GM13977 (cell line): ENCODE measurements at regions not wholly inside any gene's neighbourhood (a gene's known extent, or its start where the extent isn't known, plus 50 kb on each side); places are given as distances from the start of the nearest gene placed in this dataset.

Experiments
- DNase-seq: peaks from one replicate; pipeline ENCODE4 v3.0.0; 2012; ENCODE audit warnings: low spot score
- CTCF ChIP-seq: IDR thresholded peaks from 2 replicates; pipeline ENCODE4 v1.5.1; 2012; ENCODE audit warnings: mild to moderate bottlenecking, control low read depth; ENCODE audit not compliant: insufficient read depth; ENCODE audit errors: extremely low read depth, missing control alignments
- in situ Hi-C: fragments of 300-500 bp; cut with MboI; formaldehyde crosslinking; loops from one replicate; pipeline ENCODE4 v1.12.0; 2022; ENCODE audit warnings: low sequenced_read_pairs, low pct_unique_long_range_greater_than_20kb, mixed read lengths, inconsistent platforms; ENCODE audit not compliant: unreplicated experiment

DNA sequence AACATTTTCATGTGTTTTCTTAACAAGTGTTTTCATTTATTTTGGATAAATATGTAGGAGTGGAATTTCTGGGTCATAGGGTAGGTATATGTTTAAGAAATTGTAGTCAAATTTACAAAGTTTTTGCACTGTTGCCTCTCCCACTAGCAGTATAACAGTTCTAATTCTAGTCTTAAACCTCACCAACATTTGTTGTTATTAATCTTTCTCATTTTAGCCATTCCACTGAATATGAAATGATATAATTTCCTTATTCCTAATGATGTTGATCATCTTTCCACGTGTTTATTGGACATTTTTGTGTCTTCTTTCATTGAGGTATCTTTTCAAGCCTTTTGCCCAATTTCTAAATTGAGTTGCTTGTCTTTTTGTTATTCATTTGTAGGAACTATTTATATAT lies 62.0 kb downstream of the C11orf91 start:
- no peak for DNase-seq
- no peak for TF ChIP-seq CTCF
- in situ Hi-C loops: no loop called here

DNA sequence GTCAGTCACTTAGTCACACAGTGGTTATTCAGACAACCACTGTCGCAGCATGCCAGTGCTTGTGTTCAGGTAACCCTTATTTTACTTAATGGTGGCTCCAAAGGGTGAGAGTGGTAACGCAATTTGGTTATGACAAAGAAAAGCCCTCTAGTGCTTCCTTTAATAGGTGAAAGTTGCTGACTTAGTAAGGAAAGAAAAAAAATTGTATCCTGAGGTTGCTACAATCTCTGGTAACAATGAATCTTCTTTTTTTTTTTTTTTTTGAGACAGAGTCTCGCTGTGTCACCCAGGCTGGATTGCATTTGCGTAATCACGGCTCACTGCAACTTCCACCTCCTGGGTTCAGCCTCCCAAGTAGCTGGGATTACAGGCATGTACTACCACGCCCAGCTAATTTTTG lies 64.5 kb downstream of the C11orf91 start:
- DNase-seq: no peak
- in situ Hi-C loops: no loop called here

DNA sequence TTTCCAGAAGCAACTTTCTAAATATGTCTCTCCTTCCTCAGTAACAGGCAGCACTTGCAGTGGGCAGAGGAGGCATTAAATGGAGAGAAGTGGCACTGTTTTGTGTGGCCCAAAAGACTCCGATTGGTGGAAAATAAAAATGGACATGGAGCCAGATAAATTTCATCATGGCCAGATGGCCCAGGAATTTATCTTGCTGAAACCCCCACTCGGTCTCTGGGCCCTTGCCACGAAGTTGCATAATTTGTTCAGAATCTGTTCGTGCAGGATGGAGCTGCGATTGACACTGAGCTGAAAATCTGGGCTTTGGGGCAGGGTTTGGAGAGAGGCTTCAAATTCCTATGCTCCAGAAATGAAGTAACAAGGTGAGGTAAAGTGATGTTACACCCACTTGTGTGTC lies 65.5 kb downstream of the C11orf91 start:
- in situ Hi-C loops: no loop called here
- no peak for TF ChIP-seq CTCF
- DNase-seq: no peak

More for the DNA sequence above, 64.5 kb downstream of the C11orf91 start:
- TF ChIP-seq CTCF: no peak

DNA sequence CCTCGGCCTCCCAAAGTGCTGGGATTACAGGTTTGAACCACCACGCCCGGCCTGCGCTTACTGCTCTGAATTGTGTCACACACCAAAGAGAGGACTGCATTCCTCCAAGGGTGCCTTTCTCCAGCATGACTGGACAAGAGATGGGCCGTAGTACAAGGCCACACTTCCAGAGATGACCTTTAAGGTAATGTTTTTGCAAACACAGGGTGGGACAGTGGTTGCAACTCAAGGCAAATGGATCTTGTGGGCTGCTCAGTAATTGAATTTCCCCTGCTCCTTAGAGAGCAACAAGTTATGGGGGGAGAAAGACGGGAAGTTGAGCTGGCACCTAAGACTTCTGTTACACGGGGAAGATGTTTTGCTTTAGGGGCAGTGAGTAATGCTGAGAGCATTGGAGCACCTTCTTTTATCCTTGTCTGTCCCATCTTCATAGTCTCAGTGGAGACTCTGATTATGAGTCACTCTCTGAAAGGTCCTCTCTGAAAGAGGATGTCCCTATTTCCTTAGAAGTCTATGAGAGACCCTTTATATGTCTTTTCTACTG lies 66.3 kb downstream of the C11orf91 start:
- TF ChIP-seq CTCF: no peak
- in situ Hi-C loops: no loop called here
- DNase-seq: no peak

- in situ Hi-C loops: no loop called here
- no peak for TF ChIP-seq CTCF
- no peak for DNase-seq
Measured at GRCh38 chr11:33633251-33634003, 67.2 kb downstream of the C11orf91 start.

DNA sequence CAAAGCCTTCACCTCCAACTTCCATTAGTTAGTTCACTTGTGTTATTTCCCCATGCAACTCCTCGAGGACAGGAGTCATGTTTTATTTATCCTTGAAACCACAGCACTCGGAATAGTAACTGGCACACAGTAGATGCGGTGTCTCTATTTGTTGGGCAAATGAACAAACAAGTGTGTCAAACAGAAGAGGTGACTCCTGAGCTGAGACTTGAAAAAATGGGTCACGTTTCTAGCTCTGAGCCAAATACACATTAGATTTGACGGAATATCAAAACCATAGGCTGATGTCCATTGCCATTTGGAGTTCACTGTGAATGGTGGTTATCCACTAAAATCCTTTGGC lies 68.9 kb downstream of the C11orf91 start:
- DNase-seq: no peak
- TF ChIP-seq CTCF: no peak
- in situ Hi-C loops: no loop called here
